ENCODE measurements at regions not wholly inside any gene's neighbourhood (a gene's known extent, or its start where the extent isn't known, plus 50 kb on each side); places are given as distances from the start of the nearest gene placed in this dataset.

DNA sequence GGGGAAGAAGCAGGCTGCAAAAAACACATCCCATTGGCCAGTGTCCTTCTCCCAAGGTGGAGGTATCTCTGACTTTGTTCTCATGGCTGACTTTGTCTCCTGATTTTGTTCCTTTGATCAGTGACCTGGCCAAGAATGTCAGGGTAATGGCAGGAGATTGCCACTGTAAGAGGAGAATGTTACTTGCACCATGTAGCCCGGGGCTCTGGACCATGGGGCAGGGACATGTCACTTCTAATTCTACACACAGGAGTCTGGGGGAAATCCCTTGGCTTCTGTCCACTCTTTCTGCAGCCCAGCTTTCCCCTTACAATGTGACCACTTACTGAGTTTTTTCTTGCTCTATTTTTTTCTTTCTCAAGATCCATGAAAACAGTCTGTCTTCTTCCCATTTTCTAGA is 87.7 kb upstream of the LRRN2 start:
- TF ChIP-seq EZH2 (optimal IDR thresholded peaks at IDR 0.05; ENCODE audit: low read depth, low read length), result no peak
- TF ChIP-seq, protein P1, sequence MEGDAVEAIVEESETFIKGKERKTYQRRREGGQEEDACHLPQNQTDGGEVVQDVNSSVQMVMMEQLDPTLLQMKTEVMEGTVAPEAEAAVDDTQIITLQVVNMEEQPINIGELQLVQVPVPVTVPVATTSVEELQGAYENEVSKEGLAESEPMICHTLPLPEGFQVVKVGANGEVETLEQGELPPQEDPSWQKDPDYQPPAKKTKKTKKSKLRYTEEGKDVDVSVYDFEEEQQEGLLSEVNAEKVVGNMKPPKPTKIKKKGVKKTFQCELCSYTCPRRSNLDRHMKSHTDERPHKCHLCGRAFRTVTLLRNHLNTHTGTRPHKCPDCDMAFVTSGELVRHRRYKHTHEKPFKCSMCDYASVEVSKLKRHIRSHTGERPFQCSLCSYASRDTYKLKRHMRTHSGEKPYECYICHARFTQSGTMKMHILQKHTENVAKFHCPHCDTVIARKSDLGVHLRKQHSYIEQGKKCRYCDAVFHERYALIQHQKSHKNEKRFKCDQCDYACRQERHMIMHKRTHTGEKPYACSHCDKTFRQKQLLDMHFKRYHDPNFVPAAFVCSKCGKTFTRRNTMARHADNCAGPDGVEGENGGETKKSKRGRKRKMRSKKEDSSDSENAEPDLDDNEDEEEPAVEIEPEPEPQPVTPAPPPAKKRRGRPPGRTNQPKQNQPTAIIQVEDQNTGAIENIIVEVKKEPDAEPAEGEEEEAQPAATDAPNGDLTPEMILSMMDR (IDR thresholded peaks at IDR 0.05; ENCODE audit: low read length), result no peak
- TF ChIP-seq EZH2phosphoT487 (IDR thresholded peaks at IDR 0.05; ENCODE audit: low read length), result no peak

Measured in MM.1S (cell line).